K562 (cell line): ENCODE measurements at regions not wholly inside any gene's neighbourhood (a gene's known extent, or its start where the extent isn't known, plus 50 kb on each side); places are given as distances from the start of the nearest gene placed in this dataset.

ENCODE experiments used
- ATAC-seq: fragments of 200-7000 bp; cut with Tn5 transposase; 3 replicates; pipeline ENCODE4 v1.9.1; 2020; ENCODE audit warnings: moderate library complexity
- BruUV-seq: library from RNA; stranded (reverse); fragments of 400-500 nt; replicated peaks from 2 replicates; lab custom pipeline; 2021; lab: Mats Ljungman, UMichigan
- CTCF ChIA-PET: fragments of 300-600 bp; formaldehyde crosslinking; extraction: SDS; loops from one replicate; lab custom pipeline; 2021; ENCODE audit warnings: low intra/inter-chr PET ratio; lab: Yijun Ruan, JAX
- POLR2A ChIA-PET: fragments of 300-600, 350-650 bp; sonication (Branson Sonifier 250); formaldehyde crosslinking; extraction: SDS; loops from one replicate; lab custom pipeline; 2021; ENCODE audit warnings: antibody characterized with exemption, inconsistent platforms; lab: Yijun Ruan, JAX
- DNase-seq, 4 experiments: peaks; one replicate each; pipeline versions ENCODE4 v3.0.0 to v3.0.0-alpha.2; 2011 to 2018; ENCODE audit warnings: low spot score in 3 of 4, mixed read lengths in 3 of 4; ENCODE audit errors: extremely low read depth in 1 of 4
- FAIRE-seq: peaks from 2 replicates; lab custom pipeline; 2011; peaks lifted over from hg19 to GRCh38; lab: Jason Lieb, UNC
- H2AFZ ChIP-seq: 2 replicates; pipeline ENCODE4 v1.6.0; 2011; ENCODE audit warnings: low read depth, low read length, control low read depth, inconsistent platforms
- H3K27ac ChIP-seq: fragments of 200-600 bp; 3 replicates; pipeline ENCODE4 v1.8.0; 2011; ENCODE audit warnings: low read depth, mild to moderate bottlenecking, control low read depth, inconsistent platforms, low read length, moderate library complexity, mixed read lengths; ENCODE audit errors: extremely low read depth
- H3K27me3 ChIP-seq, 2 experiments: fragments of 300-600 bp in 1 of 2; 2 replicates in 1 of 2; 3 replicates in 1 of 2; pipeline versions ENCODE4 v1.6.0 to v1.8.0; 2011; ENCODE audit warnings: inconsistent platforms in 2 of 2, low read length in 2 of 2, mild to moderate bottlenecking in 1 of 2, mixed read lengths in 1 of 2, moderate library complexity in 1 of 2; ENCODE audit not compliant: control insufficient read depth in 2 of 2, insufficient read depth in 2 of 2
- H3K36me3 ChIP-seq: fragments of 300-600 bp; 3 replicates; pipeline ENCODE4 v1.8.0; 2011; ENCODE audit warnings: mild to moderate bottlenecking, low read length, inconsistent platforms; ENCODE audit not compliant: control insufficient read depth, insufficient read depth
- H3K4me1 ChIP-seq, 2 experiments: fragments of 200-600 bp in 1 of 2; replicated peaks in 1 of 2; 2 replicates in 1 of 2; 3 replicates in 1 of 2; pipeline versions ENCODE4 v1.5.1 to v1.8.0; 2011; ENCODE audit warnings: inconsistent platforms in 2 of 2, low read length in 2 of 2, mild to moderate bottlenecking in 1 of 2, mixed read lengths in 1 of 2, moderate library complexity in 1 of 2; ENCODE audit not compliant: control insufficient read depth in 2 of 2, insufficient read depth in 2 of 2
- H3K4me2 ChIP-seq: 2 replicates; pipeline ENCODE4 v1.6.1; 2011; ENCODE audit warnings: low read length, control low read depth, inconsistent platforms, mixed read lengths; ENCODE audit not compliant: insufficient read depth
- H3K4me3 ChIP-seq: fragments of 200-600 bp; sonication (generic), shearing (Covaris generic); 2 replicates; pipeline ENCODE4 v1.5.1; 2016; ENCODE audit warnings: control low read depth, inconsistent platforms
- H3K79me2 ChIP-seq: fragments of 200-600 bp; 3 replicates; pipeline ENCODE4 v1.8.0; 2011; ENCODE audit warnings: low read length, inconsistent platforms; ENCODE audit not compliant: control insufficient read depth, insufficient read depth
- H3K9ac ChIP-seq, 2 experiments: 2 replicates each; pipeline versions ENCODE4 v1.6.0 to v1.6.1; 2011; ENCODE audit warnings: low read depth in 2 of 2, low read length in 2 of 2, control low read depth in 1 of 2, inconsistent platforms in 1 of 2, mild to moderate bottlenecking in 1 of 2, mixed read lengths in 1 of 2; ENCODE audit not compliant: insufficient read depth in 1 of 2
- H3K9me1 ChIP-seq: one replicate; pipeline ENCODE4 v1.6.0; 2011; ENCODE audit warnings: inconsistent platforms, mild to moderate bottlenecking, low read length, moderate library complexity; ENCODE audit not compliant: control insufficient read depth, insufficient read depth
- H3K9me3 ChIP-seq: replicated peaks from 2 replicates; pipeline ENCODE4 v1.5.1; 2011; ENCODE audit warnings: low read depth, low read length, inconsistent platforms; ENCODE audit not compliant: control insufficient read depth, insufficient read depth
- H4K20me1 ChIP-seq: replicated peaks from 2 replicates; pipeline ENCODE4 v1.6.1; 2011; ENCODE audit warnings: low read length, inconsistent platforms, mixed read lengths; ENCODE audit not compliant: control insufficient read depth, insufficient read depth
- BCOR ChIP-seq: fragments of 450-650 bp; IDR thresholded peaks from 2 replicates; pipeline ENCODE4 v1.6.1; 2016
- CCAR2 ChIP-seq: fragments of 200-400 bp; formaldehyde crosslinking; IDR thresholded peaks from 2 replicates; pipeline ENCODE4 v1.6.1; 2017; ENCODE audit warnings: mild to moderate bottlenecking, low read depth, low read length
- FOXA1 ChIP-seq: fragments of 450-650 bp; IDR thresholded peaks from 2 replicates; pipeline ENCODE4 v1.6.1; 2016; ENCODE audit warnings: mild to moderate bottlenecking, borderline replicate concordance
- FOXK2 ChIP-seq, 2 experiments: fragments of 450-650 bp; IDR thresholded peaks in 1 of 2; conservative IDR thresholded peaks in 1 of 2; 2 replicates each; pipeline ENCODE4 v1.6.1; 2016; ENCODE audit warnings: low read depth in 2 of 2, mild to moderate bottlenecking in 1 of 2
- HDAC3 ChIP-seq: fragments of 450-650 bp; IDR thresholded peaks from 2 replicates; pipeline ENCODE4 v1.6.1; 2018; ENCODE audit warnings: borderline replicate concordance, mild to moderate bottlenecking, moderate library complexity; ENCODE audit not compliant: partially characterized antibody
- ZNF124 ChIP-seq: sonication (generic); formaldehyde crosslinking; IDR thresholded peaks from 2 replicates; pipeline ENCODE4 v1.8.1; 2022; ENCODE audit warnings: missing genetic modification reagents
- WGBS: fragments of 100-300 bp; shearing (Covaris generic); methylation state at CpG from one replicate; pipeline ENCODE4 v1.1.6; 2016; ENCODE audit warnings: low coverage, mixed read lengths; ENCODE audit not compliant: insufficient coverage; ENCODE audit errors: missing lambda C conversion rate; 5-methylcytosine and 5-hydroxymethylcytosine counted together
- in situ Hi-C: fragments of 300-500 bp; cut with MboI; formaldehyde crosslinking; loops from 4 replicates; pipeline ENCODE4 v1.15.0; 2018; ENCODE audit warnings: inconsistent platforms, mixed read lengths
- intact Hi-C: fragments of 100-400 bp; cut with micrococcal nuclease; formaldehyde crosslinking; loops from 2 replicates; pipeline ENCODE4 v1.14.2; 2022
- TF ChIP-seq, protein P1 (sequence below): IDR thresholded peaks from 2 replicates; pipeline ENCODE4 v1.6.1; 2011; ENCODE audit warnings: borderline replicate concordance, low read depth, mild to moderate bottlenecking, moderate library complexity, low read length; ENCODE audit not compliant: insufficient read depth, poor library complexity, severe bottlenecking
- TF ChIP-seq, protein P2 (sequence below): fragments of 450-650 bp; conservative IDR thresholded peaks from 2 replicates; pipeline ENCODE4 v1.6.1; 2016; ENCODE audit warnings: missing genetic modification characterization, low read depth, mild to moderate bottlenecking, control low read depth, missing compliant biosample characterization
- TF ChIP-seq, protein P3 (sequence below): sonication (generic); formaldehyde crosslinking; IDR thresholded peaks from 2 replicates; pipeline ENCODE4 v1.4.0; 2020; ENCODE audit warnings: mild to moderate bottlenecking, missing genetic modification reagents
- TF ChIP-seq, protein P4 (sequence below): fragments of 250-450 bp; sonication (Bioruptor Pico); IDR thresholded peaks from 2 replicates; pipeline ENCODE4 v1.5.1; 2021; ENCODE audit warnings: mild to moderate bottlenecking

DNA sequence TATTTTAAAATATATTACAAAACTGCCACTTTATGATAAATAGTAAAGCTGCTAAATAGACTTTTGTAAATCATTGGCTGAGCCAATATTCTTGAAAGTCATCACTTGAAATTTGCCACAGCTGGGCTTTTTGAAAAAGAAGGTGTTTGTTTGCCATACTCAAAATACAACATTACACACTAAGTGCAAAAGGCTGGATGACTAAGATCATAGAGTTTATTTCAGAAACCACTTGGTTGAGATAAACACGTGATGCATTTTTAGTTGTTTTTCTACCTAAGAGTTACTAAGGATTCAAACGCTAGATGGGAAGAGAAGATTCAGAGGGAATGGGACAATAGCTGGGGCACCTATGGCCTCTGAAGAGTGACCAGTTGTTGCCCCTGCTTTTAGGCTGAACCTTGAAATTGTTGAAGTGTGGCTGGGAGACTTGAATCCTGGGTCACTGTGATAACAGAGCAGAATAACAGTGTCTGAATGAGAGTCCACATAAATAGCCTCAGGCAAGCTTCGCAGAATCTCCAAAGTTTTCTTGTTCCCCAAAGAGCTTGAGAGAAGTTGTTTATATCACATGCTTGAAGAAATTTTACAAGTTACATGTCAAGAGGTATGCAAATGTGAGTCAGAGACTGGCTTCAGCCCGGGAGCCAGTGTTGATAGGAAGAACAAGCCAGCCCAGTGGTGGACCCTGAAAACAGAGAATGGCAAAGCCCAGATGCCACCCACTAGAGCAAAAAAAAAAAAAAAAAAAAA is 409.8 kb downstream of the GPD2 start (continued):
- TF ChIP-seq, protein P1, sequence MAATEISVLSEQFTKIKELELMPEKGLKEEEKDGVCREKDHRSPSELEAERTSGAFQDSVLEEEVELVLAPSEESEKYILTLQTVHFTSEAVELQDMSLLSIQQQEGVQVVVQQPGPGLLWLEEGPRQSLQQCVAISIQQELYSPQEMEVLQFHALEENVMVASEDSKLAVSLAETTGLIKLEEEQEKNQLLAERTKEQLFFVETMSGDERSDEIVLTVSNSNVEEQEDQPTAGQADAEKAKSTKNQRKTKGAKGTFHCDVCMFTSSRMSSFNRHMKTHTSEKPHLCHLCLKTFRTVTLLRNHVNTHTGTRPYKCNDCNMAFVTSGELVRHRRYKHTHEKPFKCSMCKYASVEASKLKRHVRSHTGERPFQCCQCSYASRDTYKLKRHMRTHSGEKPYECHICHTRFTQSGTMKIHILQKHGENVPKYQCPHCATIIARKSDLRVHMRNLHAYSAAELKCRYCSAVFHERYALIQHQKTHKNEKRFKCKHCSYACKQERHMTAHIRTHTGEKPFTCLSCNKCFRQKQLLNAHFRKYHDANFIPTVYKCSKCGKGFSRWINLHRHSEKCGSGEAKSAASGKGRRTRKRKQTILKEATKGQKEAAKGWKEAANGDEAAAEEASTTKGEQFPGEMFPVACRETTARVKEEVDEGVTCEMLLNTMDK: no peak
- TF ChIP-seq, protein P2, sequence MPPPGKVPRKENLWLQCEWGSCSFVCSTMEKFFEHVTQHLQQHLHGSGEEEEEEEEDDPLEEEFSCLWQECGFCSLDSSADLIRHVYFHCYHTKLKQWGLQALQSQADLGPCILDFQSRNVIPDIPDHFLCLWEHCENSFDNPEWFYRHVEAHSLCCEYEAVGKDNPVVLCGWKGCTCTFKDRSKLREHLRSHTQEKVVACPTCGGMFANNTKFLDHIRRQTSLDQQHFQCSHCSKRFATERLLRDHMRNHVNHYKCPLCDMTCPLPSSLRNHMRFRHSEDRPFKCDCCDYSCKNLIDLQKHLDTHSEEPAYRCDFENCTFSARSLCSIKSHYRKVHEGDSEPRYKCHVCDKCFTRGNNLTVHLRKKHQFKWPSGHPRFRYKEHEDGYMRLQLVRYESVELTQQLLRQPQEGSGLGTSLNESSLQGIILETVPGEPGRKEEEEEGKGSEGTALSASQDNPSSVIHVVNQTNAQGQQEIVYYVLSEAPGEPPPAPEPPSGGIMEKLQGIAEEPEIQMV (tag): no peak

DNA sequence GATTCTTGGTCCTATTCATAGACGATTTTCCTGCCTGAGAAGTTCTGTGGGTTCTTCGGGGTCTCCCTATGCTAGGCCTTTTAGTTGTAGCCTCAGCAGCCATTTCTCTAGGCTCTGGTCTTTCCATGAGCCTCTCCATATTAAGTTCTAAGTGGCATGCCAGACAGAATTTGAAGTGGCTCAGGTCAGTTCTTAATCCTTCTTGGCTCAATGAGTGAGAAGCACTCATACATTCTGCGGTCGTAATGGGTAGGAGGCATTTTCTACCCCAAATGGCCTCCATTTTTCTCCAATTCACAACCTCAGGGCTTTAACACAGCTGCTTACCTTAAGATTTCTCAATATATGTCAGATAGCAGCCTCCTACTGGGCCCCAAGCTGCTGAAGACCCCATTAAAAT is 405.3 kb upstream of the GALNT5 start:
- Histone ChIP-seq H4K20me1 (no peaks in the 10 kb centered on the region), H3K79me2 (no peaks in the 10 kb centered on the region), H3K4me2 (no peak overlapping the region), H3K36me3 (no peaks in the 10 kb centered on the region), H3K4me3 (no peak overlapping the region), H2AFZ (no peak overlapping the region), H3K4me1 (no peaks in the 10 kb centered on the region), H3K9ac (no peak overlapping the region), H3K9me1 (no peaks in the 10 kb centered on the region), H3K27ac (no peak overlapping the region), H3K9me3 (no peaks in the 10 kb centered on the region; the same call in 1 of the 2 replicates), H3K27me3 (no peaks in the 10 kb centered on the region)
- in situ Hi-C loops (no loop called here), intact Hi-C loops (no loop called here)
- DNase-seq: no peak
- no TSS peak for BruUV-seq
- ChIA-PET CTCF (no interaction called here), POLR2A (interaction anchor here (0.6 kb wide), 1 partner anchor 12 kb away, joined by 3 read pairs; no protein-coding TSS in a partner anchor)
- ATAC-seq: no peak
- WGBS: 7% methylated on average over 4 of the region's 4 CpGs
- FAIRE-seq: no peak
- TF ChIP-seq BCOR: no peak
- no peak for TF ChIP-seq FOXA1
- TF ChIP-seq, protein P3, sequence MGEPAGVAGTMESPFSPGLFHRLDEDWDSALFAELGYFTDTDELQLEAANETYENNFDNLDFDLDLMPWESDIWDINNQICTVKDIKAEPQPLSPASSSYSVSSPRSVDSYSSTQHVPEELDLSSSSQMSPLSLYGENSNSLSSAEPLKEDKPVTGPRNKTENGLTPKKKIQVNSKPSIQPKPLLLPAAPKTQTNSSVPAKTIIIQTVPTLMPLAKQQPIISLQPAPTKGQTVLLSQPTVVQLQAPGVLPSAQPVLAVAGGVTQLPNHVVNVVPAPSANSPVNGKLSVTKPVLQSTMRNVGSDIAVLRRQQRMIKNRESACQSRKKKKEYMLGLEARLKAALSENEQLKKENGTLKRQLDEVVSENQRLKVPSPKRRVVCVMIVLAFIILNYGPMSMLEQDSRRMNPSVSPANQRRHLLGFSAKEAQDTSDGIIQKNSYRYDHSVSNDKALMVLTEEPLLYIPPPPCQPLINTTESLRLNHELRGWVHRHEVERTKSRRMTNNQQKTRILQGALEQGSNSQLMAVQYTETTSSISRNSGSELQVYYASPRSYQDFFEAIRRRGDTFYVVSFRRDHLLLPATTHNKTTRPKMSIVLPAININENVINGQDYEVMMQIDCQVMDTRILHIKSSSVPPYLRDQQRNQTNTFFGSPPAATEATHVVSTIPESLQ: no peak
- TF ChIP-seq, protein P4, sequence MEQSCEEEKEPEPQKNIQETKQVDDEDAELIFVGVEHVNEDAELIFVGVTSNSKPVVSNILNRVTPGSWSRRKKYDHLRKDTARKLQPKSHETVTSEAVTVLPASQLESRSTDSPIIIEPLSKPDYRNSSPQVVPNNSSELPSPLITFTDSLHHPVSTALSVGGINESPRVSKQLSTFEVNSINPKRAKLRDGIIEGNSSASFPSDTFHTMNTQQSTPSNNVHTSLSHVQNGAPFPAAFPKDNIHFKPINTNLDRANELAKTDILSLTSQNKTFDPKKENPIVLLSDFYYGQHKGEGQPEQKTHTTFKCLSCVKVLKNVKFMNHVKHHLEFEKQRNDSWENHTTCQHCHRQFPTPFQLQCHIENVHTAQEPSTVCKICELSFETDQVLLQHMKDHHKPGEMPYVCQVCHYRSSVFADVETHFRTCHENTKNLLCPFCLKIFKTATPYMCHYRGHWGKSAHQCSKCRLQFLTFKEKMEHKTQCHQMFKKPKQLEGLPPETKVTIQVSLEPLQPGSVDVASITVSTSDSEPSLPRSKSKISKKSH (CRISPR knock-in tag): no peak
- no peak for TF ChIP-seq HDAC3
- TF ChIP-seq ZNF124 (CRISPR knock-in tag): no peak
- TF ChIP-seq CCAR2: no peak
- TF ChIP-seq FOXK2 (conservative IDR thresholded peaks at IDR 0.05 in 1 of 2, IDR thresholded peaks at IDR 0.05 in 1 of 2; ENCODE audit: low read depth in 2 of 2): no peak
